B cell (primary cell): ENCODE measurements at regions not wholly inside any gene's neighbourhood (a gene's known extent, or its start where the extent isn't known, plus 50 kb on each side); places are given as distances from the start of the nearest gene placed in this dataset.

Experiments used
- ATAC-seq: fragments of 200-7000 bp; cut with Tn5 transposase; one replicate; pipeline ENCODE4 v1.10.0; 2021; ENCODE audit warnings: low read depth, mild to moderate bottlenecking, moderate number of reproducible peaks, moderate library complexity
- CTCF ChIA-PET: fragments of 350-600 bp; sonication (Branson Sonifier 250); formaldehyde crosslinking; loops from one replicate; lab custom pipeline; 2021; ENCODE audit warnings: antibody characterized with exemption, inconsistent platforms; lab: Charles Lee
- POLR2A ChIA-PET: fragments of 350-600 bp; sonication (Branson Sonifier 250); formaldehyde crosslinking; loops from one replicate; lab custom pipeline; 2021; ENCODE audit warnings: antibody characterized with exemption; lab: Charles Lee
- DNase-seq: peaks from one replicate; pipeline ENCODE4 v3.0.0; 2013
- H2AFZ ChIP-seq: 2 replicates; pipeline ENCODE4 v1.6.1; 2012; ENCODE audit warnings: mild to moderate bottlenecking, low read depth, low read length; ENCODE audit not compliant: insufficient read depth, poor library complexity, severe bottlenecking
- H3K27ac ChIP-seq, 2 donors: 1 replicate in 1 of 2; 2 replicates in 1 of 2; pipeline ENCODE4 v1.5.1; 2012 to 2013; ENCODE audit warnings: low read length in 2 of 2, mild to moderate bottlenecking in 2 of 2, moderate library complexity in 1 of 2
- H3K27me3 ChIP-seq, 4 experiments: fragments of 200-600 bp in 1 of 4; sonication (generic) in 1 of 4; replicated peaks in 1 of 4; 1 replicate in 2 of 4; 2 replicates in 2 of 4; pipeline versions ENCODE4 v1.6.1 to v1.7.0; 2013 to 2016; ENCODE audit warnings: low read length in 3 of 4, mild to moderate bottlenecking in 2 of 4, mixed read lengths in 1 of 4, moderate library complexity in 1 of 4; ENCODE audit not compliant: insufficient read depth in 4 of 4, control insufficient read depth in 3 of 4; ENCODE audit errors: control extremely low read depth in 1 of 4
- H3K36me3 ChIP-seq, 2 experiments: replicated peaks in 1 of 2; 1 replicate in 1 of 2; 2 replicates in 1 of 2; pipeline versions ENCODE4 v1.6.1 to v1.7.1; 2013; ENCODE audit warnings: low read length in 1 of 2; ENCODE audit not compliant: insufficient read depth in 2 of 2, control insufficient read depth in 1 of 2; ENCODE audit errors: control extremely low read depth in 1 of 2, extremely low read depth in 1 of 2
- H3K4me1 ChIP-seq, 2 donors: fragments of 200-600 bp in 1 of 2; sonication (generic) in 1 of 2; 1 replicate in 1 of 2; 2 replicates in 1 of 2; pipeline versions ENCODE4 v1.5.1 to v1.6.1; 2013 to 2017; ENCODE audit warnings: low read length in 2 of 2; ENCODE audit not compliant: control insufficient read depth in 2 of 2, insufficient read depth in 2 of 2
- H3K4me2 ChIP-seq: replicated peaks from 2 replicates; pipeline ENCODE3; 2012; ENCODE audit warnings: mild to moderate bottlenecking, low read depth, low read length; ENCODE audit not compliant: poor library complexity, severe bottlenecking
- H3K4me3 ChIP-seq, 5 experiments: fragments of 200-600 bp in 1 of 5; sonication (generic) in 1 of 5; 1 replicate in 3 of 5; 2 replicates in 2 of 5; pipeline versions ENCODE4 v1.5.1 to v1.7.0; 2011 to 2016; ENCODE audit warnings: low read length in 4 of 5, mild to moderate bottlenecking in 4 of 5, low read depth in 2 of 5, control low read depth in 1 of 5, moderate library complexity in 1 of 5; ENCODE audit not compliant: insufficient read depth in 1 of 5; ENCODE audit errors: control extremely low read depth in 1 of 5, extremely low read depth in 1 of 5
- H3K79me2 ChIP-seq: fragments of 200-600 bp; sonication (generic); one replicate; pipeline ENCODE4 v1.6.0; 2016; ENCODE audit warnings: low read length; ENCODE audit not compliant: control insufficient read depth, insufficient read depth
- H3K9ac ChIP-seq: fragments of 200-600 bp; sonication (generic); 2 replicates; pipeline ENCODE4 v1.6.1; 2017; ENCODE audit warnings: mild to moderate bottlenecking, low read length, moderate library complexity
- H3K9me3 ChIP-seq, 3 donors: one replicate each; pipeline versions ENCODE4 v1.6.1 to v1.7.1; 2013; ENCODE audit warnings: low read length in 2 of 3; ENCODE audit not compliant: control insufficient read depth in 2 of 3, insufficient read depth in 1 of 3; ENCODE audit errors: control extremely low read depth in 1 of 3
- H4K20me1 ChIP-seq: 2 replicates; pipeline ENCODE4 v1.6.0; 2012; ENCODE audit warnings: mild to moderate bottlenecking, low read length; ENCODE audit not compliant: insufficient read depth, control insufficient read depth, poor library complexity, severe bottlenecking
- H3K27ac Mint-ChIP-seq: one replicate; pipeline ENCODE4 v1.8.0; 2021; ENCODE audit warnings: mixed read lengths
- H3K27me3 Mint-ChIP-seq: one replicate; pipeline ENCODE4 v1.8.0; 2021; ENCODE audit warnings: mixed read lengths
- H3K4me1 Mint-ChIP-seq: one replicate; pipeline ENCODE4 v1.8.0; 2021; ENCODE audit warnings: mixed read lengths
- H3K4me3 Mint-ChIP-seq: one replicate; pipeline ENCODE4 v1.8.0; 2021; ENCODE audit warnings: mixed read lengths
- H3K9me3 Mint-ChIP-seq: one replicate; pipeline ENCODE4 v1.8.0; 2022; ENCODE audit warnings: mixed read lengths; ENCODE audit not compliant: insufficient read depth
- CTCF ChIP-seq: fragments of 200-600 bp; IDR thresholded peaks from one replicate; pipeline ENCODE4 v1.8.0; 2022; ENCODE audit warnings: antibody characterized with exemption, mild to moderate bottlenecking
- EZH2 ChIP-seq: IDR thresholded peaks from 2 replicates; pipeline ENCODE4 v1.6.1; 2012; ENCODE audit warnings: borderline replicate concordance, low read depth, mild to moderate bottlenecking, moderate library complexity, low read length; ENCODE audit not compliant: insufficient read depth, poor library complexity, severe bottlenecking
- WGBS: methylation state at CpG from one replicate; pipeline ENCODE4 v1.1.5; 2013; ENCODE audit warnings: missing lambda C conversion rate; ENCODE audit not compliant: insufficient coverage; 5-methylcytosine and 5-hydroxymethylcytosine counted together
- intact Hi-C: fragments of 100-400 bp; cut with micrococcal nuclease; formaldehyde crosslinking; loops from one replicate; pipeline ENCODE4 v1.10.0; 2022

GRCh38 chr16:47781673-47782072, 320.5 kb downstream of the PHKB start:
- WGBS, result no CpG with 5 or more reads among the region's 5 CpGs
- intact Hi-C loops, result no loop called here

More at GRCh38 chr16:47781673-47782072, 320.5 kb downstream of the PHKB start:
- H3K27ac Mint-ChIP-seq, result no peak overlapping the region
- ChIA-PET CTCF (no interaction called here), POLR2A (no interaction called here)
- Histone ChIP-seq H3K27me3 (no peaks in the 10 kb centered on the region), H3K4me1 (peaks cover 0 to 9% of the 10 kb centered on the region in 2 donors), H3K79me2 (no peaks in the 10 kb centered on the region), H3K4me3 (no peak overlapping the region), H3K27ac (no peak overlapping the region), H3K9ac (no peak overlapping the region), H4K20me1 (no peaks in the 10 kb centered on the region), H3K4me2 (no peak overlapping the region), H2AFZ (no peak overlapping the region), H3K9me3 (no peaks in the 10 kb centered on the region), H3K36me3 (no peaks in the 10 kb centered on the region)
- DNase-seq, result no peak
- no peak overlapping the region for H3K4me3 Mint-ChIP-seq
- ATAC-seq, result no peak
- H3K9me3 Mint-ChIP-seq, result no peaks in the 10 kb centered on the region
- TF ChIP-seq CTCF (no peak), EZH2 (no peak)
- peaks cover 4% of the 10 kb centered on the region for H3K27me3 Mint-ChIP-seq
- H3K4me1 Mint-ChIP-seq, result peaks cover 14% of the 10 kb centered on the region
